ENCODE measurements at regions not wholly inside any gene's neighbourhood (a gene's known extent, or its start where the extent isn't known, plus 50 kb on each side); places are given as distances from the start of the nearest gene placed in this dataset.
A peak's percentile ranks its signal among the peaks of the same experiment; 100 is the strongest.

- Histone ChIP-seq H4K20me1 (ENCODE audit: insufficient read depth, low read length) (no peaks in the 10 kb centered on the region), H3K27me3 (ENCODE audit: insufficient read depth, low read length) (no peaks in the 10 kb centered on the region), H3K4me1 (ENCODE audit: insufficient read depth, low read length) (no peaks in the 10 kb centered on the region), H3K9me3 (ENCODE audit: low read depth, low read length) (no peaks in the 10 kb centered on the region), H3K27ac (ENCODE audit: low read depth, low read length) (no peak overlapping the region), H3K79me2 (ENCODE audit: insufficient read depth, low read length) (no peaks in the 10 kb centered on the region), H2AFZ (ENCODE audit: low read length) (peak overlapping the region; percentile 31), H3K4me2 (ENCODE audit: insufficient read depth, low read length) (no peak overlapping the region), H3K36me3 (ENCODE audit: insufficient read depth, low read length) (no peaks in the 10 kb centered on the region), H3K4me3 (ENCODE audit: insufficient read depth, low read length) (no peak overlapping the region)
- no peak for TF ChIP-seq CTCF (IDR thresholded peaks at IDR 0.05; ENCODE audit: extremely low read depth, low read depth, low read length)
- DNase-seq (ENCODE audit: insufficient read length, low spot score, missing footprints), result no peak
Observed at GRCh38 chr1:244150665-244151064, 99.6 kb downstream of the ZBTB18 start.

- Histone ChIP-seq H3K79me2 (ENCODE audit: insufficient read depth, low read length) (no peaks in the 10 kb centered on the region), H3K27ac (ENCODE audit: low read depth, low read length) (no peak overlapping the region), H3K9me3 (ENCODE audit: low read depth, low read length) (no peaks in the 10 kb centered on the region), H3K36me3 (ENCODE audit: insufficient read depth, low read length) (no peaks in the 10 kb centered on the region), H3K4me3 (ENCODE audit: insufficient read depth, low read length) (no peak overlapping the region), H3K4me2 (ENCODE audit: insufficient read depth, low read length) (no peak overlapping the region), H3K27me3 (ENCODE audit: insufficient read depth, low read length) (no peaks in the 10 kb centered on the region), H2AFZ (ENCODE audit: low read length) (no peak overlapping the region), H4K20me1 (ENCODE audit: insufficient read depth, low read length) (no peaks in the 10 kb centered on the region), H3K4me1 (ENCODE audit: insufficient read depth, low read length) (no peaks in the 10 kb centered on the region)
- no peak for TF ChIP-seq CTCF (IDR thresholded peaks at IDR 0.05; ENCODE audit: extremely low read depth, low read depth, low read length)
- no peak for DNase-seq (ENCODE audit: insufficient read length, low spot score, missing footprints)
Observed at GRCh38 chr1:244151537-244151936, 100.5 kb downstream of the ZBTB18 start.

GRCh38 chr1:244154508-244154871 lies 103.4 kb downstream of the ZBTB18 start:
- H3K36me3 ChIP-seq (ENCODE audit: insufficient read depth, low read length), result no peaks in the 10 kb centered on the region
- H3K9me3 ChIP-seq (ENCODE audit: low read depth, low read length), result no peaks in the 10 kb centered on the region
- H3K4me3 ChIP-seq (ENCODE audit: insufficient read depth, low read length), result no peak overlapping the region
- no peaks in the 10 kb centered on the region for H3K27me3 ChIP-seq (ENCODE audit: insufficient read depth, low read length)
- no peaks in the 10 kb centered on the region for H3K4me1 ChIP-seq (ENCODE audit: insufficient read depth, low read length)
- H3K4me2 ChIP-seq (ENCODE audit: insufficient read depth, low read length), result no peak overlapping the region
- no peaks in the 10 kb centered on the region for H3K79me2 ChIP-seq (ENCODE audit: insufficient read depth, low read length)
- H3K27ac ChIP-seq (ENCODE audit: low read depth, low read length), result no peak overlapping the region
- H4K20me1 ChIP-seq (ENCODE audit: insufficient read depth, low read length), result no peaks in the 10 kb centered on the region
- no peak for DNase-seq (ENCODE audit: insufficient read length, low spot score, missing footprints)
- H2AFZ ChIP-seq (ENCODE audit: low read length), result no peak overlapping the region
- TF ChIP-seq CTCF (IDR thresholded peaks at IDR 0.05; ENCODE audit: extremely low read depth, low read depth, low read length), result no peak

GRCh38 chr1:244154872-244155531 lies 103.9 kb downstream of the ZBTB18 start:
- Histone ChIP-seq H2AFZ (ENCODE audit: low read length) (peak overlapping the region; percentile 28), H3K79me2 (ENCODE audit: insufficient read depth, low read length) (no peaks in the 10 kb centered on the region), H3K4me2 (ENCODE audit: insufficient read depth, low read length) (no peak overlapping the region), H3K36me3 (ENCODE audit: insufficient read depth, low read length) (no peaks in the 10 kb centered on the region), H3K27ac (ENCODE audit: low read depth, low read length) (no peak overlapping the region), H3K4me3 (ENCODE audit: insufficient read depth, low read length) (no peak overlapping the region), H3K9me3 (ENCODE audit: low read depth, low read length) (no peaks in the 10 kb centered on the region), H4K20me1 (ENCODE audit: insufficient read depth, low read length) (no peaks in the 10 kb centered on the region), H3K27me3 (ENCODE audit: insufficient read depth, low read length) (no peaks in the 10 kb centered on the region), H3K4me1 (ENCODE audit: insufficient read depth, low read length) (no peaks in the 10 kb centered on the region)
- TF ChIP-seq CTCF (IDR thresholded peaks at IDR 0.05; ENCODE audit: extremely low read depth, low read depth, low read length), result no peak
- DNase-seq (ENCODE audit: insufficient read length, low spot score, missing footprints), result no peak

Measured in osteoblast (primary cell).